Loucy (cell line): ENCODE measurements at regions not wholly inside any gene's neighbourhood (a gene's known extent, or its start where the extent isn't known, plus 50 kb on each side); places are given as distances from the start of the nearest gene placed in this dataset.

Source experiments
- CTCF ChIP-seq: fragments of 200-600 bp; sonication (generic); conservative IDR thresholded peaks from 2 replicates; pipeline ENCODE4 v1.5.1; 2014; ENCODE audit warnings: mild to moderate bottlenecking, antibody characterized with exemption, low read length
- EZH2phosphoT487 ChIP-seq: fragments of 200-600 bp; IDR thresholded peaks from 2 replicates; pipeline ENCODE4 v1.6.1; 2018; ENCODE audit warnings: antibody characterized with exemption, mild to moderate bottlenecking, moderate library complexity, borderline replicate concordance

- TF ChIP-seq CTCF (no peak), EZH2phosphoT487 (no peak)
These were observed 162.3 kb downstream of the ZNF281 start for GRCh38 chr1:200247518-200247917.
